GDM1 (cell line): ENCODE measurements at regions not wholly inside any gene's neighbourhood (a gene's known extent, or its start where the extent isn't known, plus 50 kb on each side); places are given as distances from the start of the nearest gene placed in this dataset.

Experiments
- DNase-seq: peaks from one replicate; lab custom pipeline; 2025; lab: John Stamatoyannopoulos, UW

GRCh38 chr1:25003000-25003399, 72.9 kb upstream of the RUNX3 start:
- DNase-seq = no peak

- DNase-seq = no peak
These were observed 71.2 kb upstream of the RUNX3 start for GRCh38 chr1:25001125-25001915.

- no peak for DNase-seq
These were observed 69.8 kb upstream of the RUNX3 start for GRCh38 chr1:24999906-25000305.

- no peak for DNase-seq
These were observed 69.3 kb upstream of the RUNX3 start for GRCh38 chr1:24999426-24999825.

GRCh38 chr1:24998563-24999245, 68.6 kb upstream of the RUNX3 start:
- no peak for DNase-seq

- peak; percentile 70 for DNase-seq
These were observed 67.2 kb upstream of the RUNX3 start for GRCh38 chr1:24996983-24997893.

GRCh38 chr1:24996456-24996855, 66.4 kb upstream of the RUNX3 start:
- DNase-seq = no peak

GRCh38 chr1:24995661-24996060, 65.6 kb upstream of the RUNX3 start:
- no peak for DNase-seq

GRCh38 chr1:24995140-24995539, 65.1 kb upstream of the RUNX3 start:
- DNase-seq = no peak

GRCh38 chr1:24993871-24994580, 64.0 kb upstream of the RUNX3 start:
- DNase-seq = no peak

- no peak for DNase-seq
These were observed 62.7 kb upstream of the RUNX3 start for GRCh38 chr1:24992761-24993211.

- no peak for DNase-seq
These were observed 62.2 kb upstream of the RUNX3 start for GRCh38 chr1:24992124-24992760.

GRCh38 chr1:24991697-24992096, 61.6 kb upstream of the RUNX3 start:
- no peak for DNase-seq

- DNase-seq = no peak
These were observed 60.9 kb upstream of the RUNX3 start for GRCh38 chr1:24990779-24991641.

GRCh38 chr1:24990136-24990535, 60.1 kb upstream of the RUNX3 start:
- no peak for DNase-seq

- DNase-seq = no peak
These were observed 59.0 kb upstream of the RUNX3 start for GRCh38 chr1:24989082-24989481.

- no peak for DNase-seq
These were observed 58.5 kb upstream of the RUNX3 start for GRCh38 chr1:24988558-24988912.

GRCh38 chr1:24987875-24988557, 57.9 kb upstream of the RUNX3 start:
- DNase-seq = no peak

- DNase-seq = no peak
These were observed 57.3 kb upstream of the RUNX3 start for GRCh38 chr1:24987424-24987823.
